Vagina (tissue), 2 donors: ENCODE measurements at regions not wholly inside any gene's neighbourhood (a gene's known extent, or its start where the extent isn't known, plus 50 kb on each side); places are given as distances from the start of the nearest gene placed in this dataset.

Experiments used
- DNase-seq, 2 donors: peaks; one replicate each; pipeline ENCODE4 v3.0.0-alpha.2; 2017; ENCODE audit errors: extremely low spot score in 2 of 2
- H3K27ac ChIP-seq: fragments of 200-600 bp; sonication (generic); one replicate; pipeline ENCODE4 v1.5.1; 2019
- H3K27me3 ChIP-seq: fragments of 200-600 bp; sonication (generic); one replicate; pipeline ENCODE4 v1.5.1; 2019
- H3K36me3 ChIP-seq, 2 donors: fragments of 200-600 bp; sonication (generic); one replicate each; pipeline ENCODE4 v1.5.1; 2017 to 2019
- H3K4me1 ChIP-seq: fragments of 200-600 bp; sonication (generic); one replicate; pipeline ENCODE4 v1.5.1; 2019
- H3K4me3 ChIP-seq, 2 donors: fragments of 200-600 bp; sonication (generic); 1 replicate in 1 of 2; 2 replicates in 1 of 2; pipeline ENCODE4 v1.5.1; 2016 to 2019
- H3K9me3 ChIP-seq: fragments of 200-600 bp; sonication (generic); one replicate; pipeline ENCODE4 v1.5.1; 2019
- CTCF ChIP-seq, 3 experiments: fragments of 450-650 bp in 2 of 3; fragments of 200-600 bp in 1 of 3; sonication (generic) in 1 of 3; IDR thresholded peaks; one replicate each; pipeline ENCODE4 v1.5.1; 2017 to 2019; ENCODE audit warnings: antibody characterized with exemption in 3 of 3, mild to moderate bottlenecking in 2 of 3, moderate library complexity in 2 of 3
- POLR2A ChIP-seq, 2 donors: fragments of 450-650 bp; IDR thresholded peaks; one replicate each; pipeline ENCODE4 v1.6.1; 2017; ENCODE audit warnings: antibody characterized with exemption in 2 of 2, mild to moderate bottlenecking in 2 of 2, moderate library complexity in 2 of 2
- POLR2AphosphoS5 ChIP-seq, 2 donors: sonication (generic); formaldehyde crosslinking; IDR thresholded peaks; one replicate each; pipeline ENCODE4 v1.9.0; 2017; ENCODE audit warnings: antibody characterized with exemption in 2 of 2, mild to moderate bottlenecking in 2 of 2, low read depth in 1 of 2; ENCODE audit not compliant: insufficient read depth in 1 of 2
- intact Hi-C: fragments of 100-400 bp; cut with DNase I; formaldehyde crosslinking; loops from one replicate; pipeline ENCODE4 v1.15.1; 2023

- intact Hi-C loops, result no loop called here
- no peaks in the 10 kb centered on the region for H3K36me3 ChIP-seq
- DNase-seq, result no peak
- no peak overlapping the region for H3K27ac ChIP-seq
- TF ChIP-seq POLR2A (IDR thresholded peaks at IDR 0.05) (no peak), POLR2AphosphoS5 (IDR thresholded peaks at IDR 0.05; ENCODE audit: insufficient read depth in 1 of 2, low read depth in 1 of 2) (no peak), CTCF (IDR thresholded peaks at IDR 0.05) (no peak)
- H3K27me3 ChIP-seq, result no peaks in the 10 kb centered on the region
- no peaks in the 10 kb centered on the region for H3K9me3 ChIP-seq
- H3K4me3 ChIP-seq, result no peak overlapping the region
- H3K4me1 ChIP-seq, result no peaks in the 10 kb centered on the region
Measured at GRCh38 chr6:19446570-19446969, 390.6 kb upstream of the ID4 start.

GRCh38 chr6:19450651-19451050 is 386.5 kb upstream of the ID4 start:
- no peak for TF ChIP-seq CTCF (IDR thresholded peaks at IDR 0.05)
- TF ChIP-seq POLR2AphosphoS5 (IDR thresholded peaks at IDR 0.05; ENCODE audit: insufficient read depth in 1 of 2, low read depth in 1 of 2), result no peak
- TF ChIP-seq POLR2A (IDR thresholded peaks at IDR 0.05), result no peak
- Histone ChIP-seq H3K27me3 (no peaks in the 10 kb centered on the region), H3K4me3 (no peak overlapping the region), H3K4me1 (no peaks in the 10 kb centered on the region), H3K36me3 (no peaks in the 10 kb centered on the region), H3K9me3 (no peaks in the 10 kb centered on the region), H3K27ac (no peak overlapping the region)
- no peak for DNase-seq
- intact Hi-C loops, result no loop called here

GRCh38 chr6:19452495-19452894 is 384.7 kb upstream of the ID4 start:
- H3K27me3 ChIP-seq, result no peaks in the 10 kb centered on the region
- no peaks in the 10 kb centered on the region for H3K4me1 ChIP-seq
- TF ChIP-seq CTCF (IDR thresholded peaks at IDR 0.05), result no peak
- TF ChIP-seq POLR2A (IDR thresholded peaks at IDR 0.05), result no peak
- TF ChIP-seq POLR2AphosphoS5 (IDR thresholded peaks at IDR 0.05; ENCODE audit: insufficient read depth in 1 of 2, low read depth in 1 of 2), result no peak
- no peak overlapping the region for H3K27ac ChIP-seq
- intact Hi-C loops, result no loop called here
- H3K9me3 ChIP-seq, result no peaks in the 10 kb centered on the region
- H3K4me3 ChIP-seq, result no peak overlapping the region
- no peaks in the 10 kb centered on the region for H3K36me3 ChIP-seq
- no peak for DNase-seq

GRCh38 chr6:19454001-19454720 is 383.0 kb upstream of the ID4 start:
- TF ChIP-seq CTCF (IDR thresholded peaks at IDR 0.05) (no peak), POLR2A (IDR thresholded peaks at IDR 0.05) (no peak), POLR2AphosphoS5 (IDR thresholded peaks at IDR 0.05; ENCODE audit: insufficient read depth in 1 of 2, low read depth in 1 of 2) (no peak)
- no peaks in the 10 kb centered on the region for H3K36me3 ChIP-seq
- H3K27me3 ChIP-seq, result no peaks in the 10 kb centered on the region
- H3K4me1 ChIP-seq, result no peaks in the 10 kb centered on the region
- intact Hi-C loops, result no loop called here
- H3K4me3 ChIP-seq, result no peak overlapping the region
- no peak overlapping the region for H3K27ac ChIP-seq
- DNase-seq, result no peak
- H3K9me3 ChIP-seq, result no peaks in the 10 kb centered on the region

GRCh38 chr6:19454721-19455392 is 382.3 kb upstream of the ID4 start:
- no peak overlapping the region for H3K27ac ChIP-seq
- no peaks in the 10 kb centered on the region for H3K9me3 ChIP-seq
- no peaks in the 10 kb centered on the region for H3K36me3 ChIP-seq
- no peaks in the 10 kb centered on the region for H3K4me1 ChIP-seq
- no peaks in the 10 kb centered on the region for H3K27me3 ChIP-seq
- TF ChIP-seq POLR2AphosphoS5 (IDR thresholded peaks at IDR 0.05; ENCODE audit: insufficient read depth in 1 of 2, low read depth in 1 of 2), result no peak
- no peak overlapping the region for H3K4me3 ChIP-seq
- no peak for DNase-seq
- intact Hi-C loops, result no loop called here
